GM23248 (cell line): ENCODE measurements at regions not wholly inside any gene's neighbourhood (a gene's known extent, or its start where the extent isn't known, plus 50 kb on each side); places are given as distances from the start of the nearest gene placed in this dataset.
"Not testable (repeated sequence)": the region's sequence is repeated elsewhere in the genome, so short reads cannot be mapped to it uniquely, and the experiment has no call there.

Experiments
- EZH2 ChIP-seq: fragments of 200-600 bp; sonication (generic); IDR thresholded peaks from 2 replicates; pipeline ENCODE4 v1.6.1; 2018; ENCODE audit warnings: antibody characterized with exemption, mild to moderate bottlenecking; ENCODE audit not compliant: insufficient read depth, poor library complexity, severe bottlenecking
- EZH2phosphoT487 ChIP-seq: fragments of 200-600 bp; sonication (generic); IDR thresholded peaks from 2 replicates; pipeline ENCODE4 v1.6.1; 2018; ENCODE audit warnings: antibody characterized with exemption, moderate library complexity, mild to moderate bottlenecking, low read depth; ENCODE audit not compliant: insufficient read depth

GRCh38 chrX:89631858-89632257 is 289.9 kb upstream of the TGIF2LX start:
- not testable (repeated sequence) for TF ChIP-seq EZH2phosphoT487, EZH2
